ENCODE measurements at regions not wholly inside any gene's neighbourhood (a gene's known extent, or its start where the extent isn't known, plus 50 kb on each side); places are given as distances from the start of the nearest gene placed in this dataset.
"Not testable (repeated sequence)": the region's sequence is repeated elsewhere in the genome, so short reads cannot be mapped to it uniquely, and the experiment has no call there.

DNA sequence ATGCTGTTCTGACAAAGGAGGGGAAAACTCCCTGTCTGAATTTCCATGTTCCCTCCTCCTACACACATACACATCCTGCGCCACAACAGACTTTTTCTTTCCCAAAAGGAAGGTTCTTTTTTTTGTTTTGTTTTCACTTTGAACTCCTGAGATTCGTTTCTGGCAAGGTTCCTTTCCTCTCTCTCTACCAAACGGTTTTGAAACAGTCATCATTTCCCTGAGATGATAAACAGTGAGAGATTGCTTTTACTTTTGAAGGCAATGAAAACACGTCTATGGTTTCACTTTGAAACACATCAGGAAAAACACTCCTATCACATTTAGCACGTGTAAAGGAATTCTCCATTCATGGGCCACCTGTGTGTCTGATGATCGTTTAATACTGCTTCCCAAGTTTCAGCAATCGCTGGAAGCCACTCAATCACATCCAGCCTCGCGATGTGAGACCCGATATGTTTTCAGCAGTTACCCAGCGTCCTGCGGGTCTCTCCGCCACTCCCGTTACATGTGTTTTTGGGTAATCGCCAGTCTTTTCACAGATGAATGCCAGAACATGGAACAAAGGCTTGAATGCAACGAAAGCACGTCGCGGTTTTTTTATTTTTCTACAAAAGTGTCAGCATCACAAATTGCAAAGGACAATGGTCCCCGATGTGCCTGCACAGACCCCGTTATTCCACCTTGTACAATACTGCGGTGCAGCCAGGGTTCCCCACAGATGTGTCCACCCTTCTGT, 62.8 kb upstream of the CUX1 start:
- no peak for TF ChIP-seq CTCF (IDR thresholded peaks at IDR 0.05; ENCODE audit: insufficient read depth, missing control alignments)
- FAIRE-seq (no peak), DNase-seq (ENCODE audit: insufficient read length, low spot score) (no peak)

- DNase-seq (ENCODE audit: insufficient read length, low spot score) (no peak), FAIRE-seq (no peak)
- no peak for TF ChIP-seq CTCF (IDR thresholded peaks at IDR 0.05; ENCODE audit: insufficient read depth, missing control alignments)
Measured at GRCh38 chr7:101757879-101758278, 59.5 kb upstream of the CUX1 start.

DNA sequence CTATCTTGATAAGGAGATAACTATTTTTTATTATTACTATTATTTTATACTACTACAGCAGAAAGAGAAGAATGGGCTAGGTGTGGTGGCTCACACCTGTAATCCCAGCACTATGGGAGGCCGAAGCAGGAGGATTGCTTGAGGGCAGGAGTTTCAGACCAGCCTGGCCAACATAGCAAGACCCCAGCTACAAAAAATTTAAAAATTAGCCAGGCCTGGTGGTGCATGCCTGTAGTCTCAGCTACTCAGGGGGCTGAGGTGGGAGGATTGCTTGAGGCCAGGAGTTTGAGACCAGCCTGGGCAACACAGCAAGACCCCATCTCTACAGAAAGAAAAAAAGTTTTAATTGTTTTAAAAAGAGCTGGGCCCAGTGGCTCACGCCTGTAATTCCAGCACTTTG, 58.9 kb upstream of the CUX1 start:
- not testable (repeated sequence) for FAIRE-seq; DNase-seq (ENCODE audit: insufficient read length, low spot score)

DNA sequence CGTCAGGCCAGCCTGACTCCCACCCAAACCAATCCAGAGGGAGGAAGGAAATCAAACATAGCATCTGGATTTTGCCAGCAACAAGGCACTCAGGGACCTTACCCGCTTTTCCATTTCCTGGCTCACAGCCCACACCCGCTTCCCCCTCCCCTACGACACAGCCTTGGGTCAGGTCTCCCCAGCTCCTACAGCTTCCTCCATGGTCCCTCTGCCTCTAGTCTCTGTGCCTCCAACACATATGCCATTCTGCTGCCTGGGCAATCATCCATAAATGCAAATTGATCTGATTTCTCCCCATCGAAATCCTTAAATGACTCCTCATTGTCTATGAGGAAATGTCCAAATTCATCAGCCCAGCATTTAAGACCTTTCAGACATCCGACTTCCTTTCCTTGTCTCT, 53.2 kb upstream of the CUX1 start:
- FAIRE-seq = no peak
- no peak for TF ChIP-seq CTCF (IDR thresholded peaks at IDR 0.05; ENCODE audit: insufficient read depth, missing control alignments)
- no peak for DNase-seq (ENCODE audit: insufficient read length, low spot score)

DNA sequence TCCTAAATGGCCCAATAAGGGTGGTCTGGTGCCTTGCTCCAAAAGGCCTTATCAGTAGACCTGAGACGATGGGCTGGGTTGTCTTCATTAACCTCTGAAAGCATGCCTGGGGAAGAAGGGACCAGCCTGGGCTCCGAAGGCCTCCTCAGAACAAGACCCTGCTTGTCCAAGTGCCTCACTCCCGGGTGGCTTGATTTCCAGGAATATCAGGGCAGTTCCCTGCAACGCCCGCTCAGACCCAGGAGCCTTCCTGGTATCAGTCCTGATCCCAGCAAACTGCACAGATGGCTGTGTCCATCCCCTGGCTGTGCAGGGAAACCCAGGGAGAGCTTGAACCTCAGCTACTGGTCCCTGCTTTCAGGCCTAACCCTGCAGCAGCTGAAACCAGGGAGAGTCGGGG, 49.9 kb upstream of the CUX1 start:
- FAIRE-seq = no peak
- no peak for DNase-seq (ENCODE audit: insufficient read length, low spot score)
- no peak for TF ChIP-seq CTCF (IDR thresholded peaks at IDR 0.05; ENCODE audit: insufficient read depth, missing control alignments)

Data from D721Med (cell line).